SK-N-SH (cell line): ENCODE measurements at regions not wholly inside any gene's neighbourhood (a gene's known extent, or its start where the extent isn't known, plus 50 kb on each side); places are given as distances from the start of the nearest gene placed in this dataset.

Experiments
- CTCF ChIA-PET: fragments of 300-600, 350-600 bp; formaldehyde crosslinking; extraction: SDS; loops from one replicate; lab custom pipeline; 2021; lab: Yijun Ruan, JAX
- POLR2A ChIA-PET: fragments of 350-600 bp; sonication (Branson Sonifier 250); formaldehyde crosslinking; extraction: SDS; loops from one replicate; lab custom pipeline; 2020; ENCODE audit warnings: antibody characterized with exemption, inconsistent platforms; lab: Yijun Ruan, JAX
- DNase-seq: peaks from one replicate; pipeline ENCODE4 v3.0.0; 2012
- H2AFZ ChIP-seq: fragments of 200-600 bp; sonication (generic); 2 replicates; pipeline ENCODE4 v1.8.1; 2016; ENCODE audit warnings: antibody characterized with exemption, mild to moderate bottlenecking, low read depth
- H3F3A ChIP-seq: fragments of 200-600 bp; sonication (generic); replicated peaks from 2 replicates; pipeline ENCODE3; 2016; ENCODE audit warnings: antibody characterized with exemption, mild to moderate bottlenecking; ENCODE audit not compliant: insufficient read depth
- H3K27ac ChIP-seq, 2 experiments: fragments of 200-500 bp in 1 of 2; fragments of 200-600 bp in 1 of 2; sonication (Bioruptor generic) in 1 of 2; sonication (generic), shearing (Covaris generic) in 1 of 2; 2 replicates each; pipeline versions ENCODE4 v1.5.1 to v1.6.1; 2014 to 2016; ENCODE audit warnings: low read depth in 2 of 2, inconsistent platforms in 1 of 2, low read length in 1 of 2, mild to moderate bottlenecking in 1 of 2, mixed read lengths in 1 of 2
- H3K27me3 ChIP-seq: fragments of 200-600 bp; sonication (generic), shearing (Covaris generic); 2 replicates; pipeline ENCODE4 v1.6.1; 2016; ENCODE audit warnings: mixed run types; ENCODE audit not compliant: insufficient read depth
- H3K36me3 ChIP-seq, 2 experiments: fragments of 200-500 bp in 1 of 2; fragments of 200-600 bp in 1 of 2; sonication (Bioruptor generic) in 1 of 2; sonication (generic) in 1 of 2; replicated peaks in 1 of 2; 2 replicates each; pipeline versions ENCODE3 to v1.5.1; 2014 to 2016; ENCODE audit warnings: low read length in 1 of 2, mild to moderate bottlenecking in 1 of 2; ENCODE audit not compliant: insufficient read depth in 2 of 2, control insufficient read depth in 1 of 2
- H3K4me1 ChIP-seq, 2 experiments: fragments of 200-500 bp in 1 of 2; fragments of 200-600 bp in 1 of 2; sonication (Bioruptor generic) in 1 of 2; sonication (generic), shearing (Covaris generic) in 1 of 2; 2 replicates each; pipeline versions ENCODE4 v1.5.1 to v1.6.1; 2014 to 2016; ENCODE audit warnings: low read depth in 1 of 2, low read length in 1 of 2, mixed run types in 1 of 2; ENCODE audit not compliant: insufficient read depth in 2 of 2, control insufficient read depth in 1 of 2
- H3K4me2 ChIP-seq: fragments of 200-600 bp; sonication (generic), shearing (Covaris generic); 2 replicates; pipeline ENCODE4 v1.6.1; 2017; ENCODE audit warnings: mixed run types
- H3K4me3 ChIP-seq, 2 experiments: fragments of 200-500 bp in 1 of 2; fragments of 200-600 bp in 1 of 2; sonication (Bioruptor generic) in 1 of 2; sonication (generic), shearing (Covaris generic) in 1 of 2; 2 replicates each; pipeline versions ENCODE4 v1.5.1 to v1.8.1; 2014 to 2016; ENCODE audit warnings: low read depth in 2 of 2, inconsistent platforms in 1 of 2, low read length in 1 of 2, mild to moderate bottlenecking in 1 of 2, mixed read lengths in 1 of 2, moderate library complexity in 1 of 2
- H3K79me2 ChIP-seq: fragments of 200-600 bp; sonication (generic); 2 replicates; pipeline ENCODE4 v1.8.1; 2017; ENCODE audit warnings: mild to moderate bottlenecking; ENCODE audit not compliant: insufficient read depth
- H3K9ac ChIP-seq: fragments of 200-600 bp; sonication (generic); 2 replicates; pipeline ENCODE4 v1.6.1; 2017; ENCODE audit warnings: mixed run types
- H3K9me2 ChIP-seq: fragments of 200-600 bp; sonication (generic); 2 replicates; pipeline ENCODE4 v1.6.1; 2017; ENCODE audit warnings: mixed run types
- H3K9me3 ChIP-seq: fragments of 200-600 bp; sonication (generic); 2 replicates; pipeline ENCODE4 v1.6.1; 2017; ENCODE audit warnings: mixed run types, mild to moderate bottlenecking, moderate library complexity
- H4K20me1 ChIP-seq: fragments of 200-600 bp; sonication (generic); 2 replicates; pipeline ENCODE4 v1.6.1; 2017; ENCODE audit warnings: mild to moderate bottlenecking, mixed run types; ENCODE audit not compliant: insufficient read depth
- ELF1 ChIP-seq: IDR thresholded peaks from 2 replicates; pipeline ENCODE4 v1.4.0; 2012
- EP300 ChIP-seq, 2 experiments: IDR thresholded peaks; 2 replicates each; pipeline versions ENCODE4 v1.4.0 to v1.6.1; 2012; ENCODE audit warnings: borderline replicate concordance in 1 of 2, low read depth in 1 of 2, low read length in 1 of 2
- EZH2phosphoT487 ChIP-seq: fragments of 200-600 bp; sonication (generic); IDR thresholded peaks from 2 replicates; pipeline ENCODE4 v1.6.1; 2017; ENCODE audit warnings: low read depth, mixed run types, mild to moderate bottlenecking, antibody characterized with exemption, moderate library complexity, borderline replicate concordance
- FOXM1 ChIP-seq: IDR thresholded peaks from 2 replicates; pipeline ENCODE4 v1.4.0; 2012; ENCODE audit warnings: low read depth, mild to moderate bottlenecking
- MEF2A ChIP-seq: IDR thresholded peaks from 2 replicates; pipeline ENCODE4 v1.4.0; 2012; ENCODE audit warnings: low read depth, borderline replicate concordance
- NRF1 ChIP-seq: IDR thresholded peaks from 2 replicates; pipeline ENCODE4 v1.6.1; 2012; ENCODE audit warnings: low read depth, mild to moderate bottlenecking, low read length
- POLR2AphosphoS5 ChIP-seq: IDR thresholded peaks from 2 replicates; pipeline ENCODE4 v1.6.1; 2012; ENCODE audit warnings: low read depth, low read length
- RCOR1 ChIP-seq: fragments of 150-350 bp; IDR thresholded peaks from 2 replicates; pipeline ENCODE4 v1.6.1; 2017; ENCODE audit warnings: antibody characterized with exemption, low read length
- RFX5 ChIP-seq: IDR thresholded peaks from 2 replicates; pipeline ENCODE4 v1.6.1; 2012; ENCODE audit warnings: mild to moderate bottlenecking, improper control_type of control experiment, low read length
- RXRA ChIP-seq: IDR thresholded peaks from 2 replicates; pipeline ENCODE4 v1.4.0; 2012; ENCODE audit warnings: low read depth, mild to moderate bottlenecking, borderline replicate concordance
- SIN3A ChIP-seq: IDR thresholded peaks from 2 replicates; pipeline ENCODE4 v1.6.1; 2012; ENCODE audit warnings: low read depth, mild to moderate bottlenecking, low read length, moderate library complexity, borderline replicate concordance
- SMC3 ChIP-seq: IDR thresholded peaks from 2 replicates; pipeline ENCODE4 v1.6.1; 2012; ENCODE audit warnings: low read depth, low read length, improper control_type of control experiment
- TAF1 ChIP-seq: IDR thresholded peaks from 2 replicates; pipeline ENCODE4 v1.6.1; 2012; ENCODE audit warnings: low read depth, mild to moderate bottlenecking, low read length, moderate library complexity, borderline replicate concordance
- TCF12 ChIP-seq: IDR thresholded peaks from 2 replicates; pipeline ENCODE4 v1.4.0; 2012
- WGBS: methylation state at CpG from one replicate; pipeline ENCODE4 v1.1.6; 2017; ENCODE audit warnings: low lambda C conversion rate; 5-methylcytosine and 5-hydroxymethylcytosine counted together
- TF ChIP-seq, protein P1 (sequence below): IDR thresholded peaks from 2 replicates; pipeline ENCODE4 v1.6.1; 2012; ENCODE audit warnings: mild to moderate bottlenecking, low read depth, low read length, moderate library complexity
- TF ChIP-seq, protein P2 (sequence below): fragments of 150-350 bp; IDR thresholded peaks from 2 replicates; pipeline ENCODE4 v1.6.1; 2016; ENCODE audit warnings: mild to moderate bottlenecking, low read depth, low read length
- TF ChIP-seq, protein P3 (sequence below): IDR thresholded peaks from 2 replicates; pipeline ENCODE4 v1.4.0; 2012; ENCODE audit warnings: low read depth, borderline replicate concordance
- TF ChIP-seq, protein P4 (sequence below): IDR thresholded peaks from 2 replicates; pipeline ENCODE4; 2012

DNA sequence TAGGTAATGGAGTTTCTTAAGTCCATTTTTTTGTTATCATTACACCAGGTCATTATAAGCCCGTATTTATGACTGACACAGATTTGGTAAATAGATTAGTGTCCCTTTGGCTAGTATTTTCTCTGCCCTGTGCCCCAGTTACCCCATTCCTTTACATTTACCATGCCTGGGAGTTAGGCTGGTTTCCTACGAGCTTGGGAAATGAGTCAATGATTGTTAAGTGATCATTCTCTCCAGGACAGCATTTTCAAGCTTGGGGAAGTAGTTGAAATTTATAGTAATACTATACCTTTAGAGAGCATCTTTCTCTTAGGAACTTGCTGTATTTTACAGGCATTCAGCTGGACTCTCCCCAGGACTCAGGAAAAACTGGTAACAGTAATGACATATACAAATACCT is 573.1 kb downstream of the TLE4 start:
- no peaks in the 10 kb centered on the region for H3K36me3 ChIP-seq
- WGBS: 15% methylated on average over 2 of the region's 2 CpGs
- H3K9ac ChIP-seq: no peak overlapping the region
- no peak overlapping the region for H3K27ac ChIP-seq
- no peaks in the 10 kb centered on the region for H3K9me2 ChIP-seq
- no peaks in the 10 kb centered on the region for H3K79me2 ChIP-seq
- H3K4me3 ChIP-seq: no peak overlapping the region
- H3K4me1 ChIP-seq: no peaks in the 10 kb centered on the region
- no peaks in the 10 kb centered on the region for H4K20me1 ChIP-seq
- H3K9me3 ChIP-seq: no peaks in the 10 kb centered on the region
- H3K27me3 ChIP-seq: no peaks in the 10 kb centered on the region
- CTCF ChIA-PET: interaction anchor here (0.7 kb wide), 1 partner anchor 1513 kb away, joined by 3 read pairs; no protein-coding TSS in a partner anchor
- no peak overlapping the region for H2AFZ ChIP-seq
- POLR2A ChIA-PET: no interaction called here
- H3F3A ChIP-seq: no peaks in the 10 kb centered on the region
- H3K4me2 ChIP-seq: no peak overlapping the region
- TF ChIP-seq, protein P1, sequence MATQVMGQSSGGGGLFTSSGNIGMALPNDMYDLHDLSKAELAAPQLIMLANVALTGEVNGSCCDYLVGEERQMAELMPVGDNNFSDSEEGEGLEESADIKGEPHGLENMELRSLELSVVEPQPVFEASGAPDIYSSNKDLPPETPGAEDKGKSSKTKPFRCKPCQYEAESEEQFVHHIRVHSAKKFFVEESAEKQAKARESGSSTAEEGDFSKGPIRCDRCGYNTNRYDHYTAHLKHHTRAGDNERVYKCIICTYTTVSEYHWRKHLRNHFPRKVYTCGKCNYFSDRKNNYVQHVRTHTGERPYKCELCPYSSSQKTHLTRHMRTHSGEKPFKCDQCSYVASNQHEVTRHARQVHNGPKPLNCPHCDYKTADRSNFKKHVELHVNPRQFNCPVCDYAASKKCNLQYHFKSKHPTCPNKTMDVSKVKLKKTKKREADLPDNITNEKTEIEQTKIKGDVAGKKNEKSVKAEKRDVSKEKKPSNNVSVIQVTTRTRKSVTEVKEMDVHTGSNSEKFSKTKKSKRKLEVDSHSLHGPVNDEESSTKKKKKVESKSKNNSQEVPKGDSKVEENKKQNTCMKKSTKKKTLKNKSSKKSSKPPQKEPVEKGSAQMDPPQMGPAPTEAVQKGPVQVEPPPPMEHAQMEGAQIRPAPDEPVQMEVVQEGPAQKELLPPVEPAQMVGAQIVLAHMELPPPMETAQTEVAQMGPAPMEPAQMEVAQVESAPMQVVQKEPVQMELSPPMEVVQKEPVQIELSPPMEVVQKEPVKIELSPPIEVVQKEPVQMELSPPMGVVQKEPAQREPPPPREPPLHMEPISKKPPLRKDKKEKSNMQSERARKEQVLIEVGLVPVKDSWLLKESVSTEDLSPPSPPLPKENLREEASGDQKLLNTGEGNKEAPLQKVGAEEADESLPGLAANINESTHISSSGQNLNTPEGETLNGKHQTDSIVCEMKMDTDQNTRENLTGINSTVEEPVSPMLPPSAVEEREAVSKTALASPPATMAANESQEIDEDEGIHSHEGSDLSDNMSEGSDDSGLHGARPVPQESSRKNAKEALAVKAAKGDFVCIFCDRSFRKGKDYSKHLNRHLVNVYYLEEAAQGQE: no peak
- TF ChIP-seq EZH2phosphoT487: no peak
- no peak for TF ChIP-seq NRF1
- TF ChIP-seq EP300 (IDR thresholded peaks at IDR 0.05; ENCODE audit: borderline replicate concordance in 1 of 2, low read depth in 1 of 2, low read length in 1 of 2): no peak
- TF ChIP-seq RCOR1: no peak
- TF ChIP-seq, protein P2, sequence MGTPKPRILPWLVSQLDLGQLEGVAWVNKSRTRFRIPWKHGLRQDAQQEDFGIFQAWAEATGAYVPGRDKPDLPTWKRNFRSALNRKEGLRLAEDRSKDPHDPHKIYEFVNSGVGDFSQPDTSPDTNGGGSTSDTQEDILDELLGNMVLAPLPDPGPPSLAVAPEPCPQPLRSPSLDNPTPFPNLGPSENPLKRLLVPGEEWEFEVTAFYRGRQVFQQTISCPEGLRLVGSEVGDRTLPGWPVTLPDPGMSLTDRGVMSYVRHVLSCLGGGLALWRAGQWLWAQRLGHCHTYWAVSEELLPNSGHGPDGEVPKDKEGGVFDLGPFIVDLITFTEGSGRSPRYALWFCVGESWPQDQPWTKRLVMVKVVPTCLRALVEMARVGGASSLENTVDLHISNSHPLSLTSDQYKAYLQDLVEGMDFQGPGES: no peak
- no peak for TF ChIP-seq RXRA
- no peak for TF ChIP-seq ELF1
- TF ChIP-seq SIN3A: no peak
- TF ChIP-seq, protein P3, sequence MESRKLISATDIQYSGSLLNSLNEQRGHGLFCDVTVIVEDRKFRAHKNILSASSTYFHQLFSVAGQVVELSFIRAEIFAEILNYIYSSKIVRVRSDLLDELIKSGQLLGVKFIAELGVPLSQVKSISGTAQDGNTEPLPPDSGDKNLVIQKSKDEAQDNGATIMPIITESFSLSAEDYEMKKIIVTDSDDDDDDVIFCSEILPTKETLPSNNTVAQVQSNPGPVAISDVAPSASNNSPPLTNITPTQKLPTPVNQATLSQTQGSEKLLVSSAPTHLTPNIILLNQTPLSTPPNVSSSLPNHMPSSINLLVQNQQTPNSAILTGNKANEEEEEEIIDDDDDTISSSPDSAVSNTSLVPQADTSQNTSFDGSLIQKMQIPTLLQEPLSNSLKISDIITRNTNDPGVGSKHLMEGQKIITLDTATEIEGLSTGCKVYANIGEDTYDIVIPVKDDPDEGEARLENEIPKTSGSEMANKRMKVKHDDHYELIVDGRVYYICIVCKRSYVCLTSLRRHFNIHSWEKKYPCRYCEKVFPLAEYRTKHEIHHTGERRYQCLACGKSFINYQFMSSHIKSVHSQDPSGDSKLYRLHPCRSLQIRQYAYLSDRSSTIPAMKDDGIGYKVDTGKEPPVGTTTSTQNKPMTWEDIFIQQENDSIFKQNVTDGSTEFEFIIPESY: no peak
- no peak for DNase-seq

DNA sequence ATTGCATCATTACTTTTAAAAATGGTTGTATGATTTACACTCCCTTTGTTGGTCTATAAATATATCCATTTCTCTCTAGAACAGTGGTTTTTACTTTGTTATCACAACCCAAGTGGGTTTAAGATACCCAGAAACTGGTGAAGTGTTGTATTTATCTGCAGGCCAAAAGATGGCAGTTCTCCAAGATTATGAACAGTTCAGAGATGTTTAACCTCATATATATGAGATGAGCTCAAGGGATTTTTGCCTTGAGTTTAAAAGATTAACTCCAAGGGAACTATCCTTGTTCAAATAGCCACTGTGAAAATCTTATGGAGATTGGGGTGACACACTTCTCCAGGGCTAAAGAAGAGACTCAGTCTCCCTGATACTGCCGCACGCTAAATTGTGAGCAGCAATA is 572.6 kb downstream of the TLE4 start:
- no peak overlapping the region for H3K4me3 ChIP-seq
- ChIA-PET POLR2A (no interaction called here), CTCF (interaction anchor here (0.7 kb wide), 1 partner anchor 1513 kb away, joined by 3 read pairs; no protein-coding TSS in a partner anchor)
- no peaks in the 10 kb centered on the region for H4K20me1 ChIP-seq
- no peak overlapping the region for H3K27ac ChIP-seq
- H2AFZ ChIP-seq: no peak overlapping the region
- H3K79me2 ChIP-seq: no peaks in the 10 kb centered on the region
- H3K27me3 ChIP-seq: no peaks in the 10 kb centered on the region
- H3K9me3 ChIP-seq: no peaks in the 10 kb centered on the region
- H3K36me3 ChIP-seq: no peaks in the 10 kb centered on the region
- H3K4me1 ChIP-seq: no peaks in the 10 kb centered on the region
- DNase-seq: no peak
- no peaks in the 10 kb centered on the region for H3K9me2 ChIP-seq
- 94% methylated on average over 2 of the region's 2 CpGs for WGBS
- H3K4me2 ChIP-seq: no peak overlapping the region
- H3K9ac ChIP-seq: no peak overlapping the region
- H3F3A ChIP-seq: no peaks in the 10 kb centered on the region
- TF ChIP-seq RFX5 (no peak), POLR2AphosphoS5 (no peak), TAF1 (no peak), SMC3 (no peak), TCF12 (no peak), MEF2A (no peak), FOXM1 (no peak)
- TF ChIP-seq, protein P3: no peak
- TF ChIP-seq, protein P4, sequence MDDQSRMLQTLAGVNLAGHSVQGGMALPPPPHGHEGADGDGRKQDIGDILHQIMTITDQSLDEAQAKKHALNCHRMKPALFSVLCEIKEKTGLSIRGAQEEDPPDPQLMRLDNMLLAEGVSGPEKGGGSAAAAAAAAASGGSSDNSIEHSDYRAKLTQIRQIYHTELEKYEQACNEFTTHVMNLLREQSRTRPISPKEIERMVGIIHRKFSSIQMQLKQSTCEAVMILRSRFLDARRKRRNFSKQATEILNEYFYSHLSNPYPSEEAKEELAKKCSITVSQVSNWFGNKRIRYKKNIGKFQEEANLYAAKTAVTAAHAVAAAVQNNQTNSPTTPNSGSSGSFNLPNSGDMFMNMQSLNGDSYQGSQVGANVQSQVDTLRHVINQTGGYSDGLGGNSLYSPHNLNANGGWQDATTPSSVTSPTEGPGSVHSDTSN: no peak
